ENCODE measurements at regions not wholly inside any gene's neighbourhood (a gene's known extent, or its start where the extent isn't known, plus 50 kb on each side); places are given as distances from the start of the nearest gene placed in this dataset.

- Histone ChIP-seq H3K27ac (ENCODE audit: low read depth, low read length) (no peak overlapping the region), H3K4me2 (ENCODE audit: insufficient read depth in 1 of 2, low read depth in 2 of 2, low read length in 2 of 2) (no peak overlapping the region), H4K20me1 (replicated peaks in 1 of 2; ENCODE audit: control insufficient read depth in 1 of 2, insufficient read depth in 2 of 2, low read length in 2 of 2) (no peaks in the 10 kb centered on the region), H3K4me3 (ENCODE audit: extremely low read depth in 1 of 4, insufficient read depth in 2 of 4, low read depth in 3 of 4, low read length in 4 of 4) (no peak overlapping the region), H2BK120ac (replicated peaks; ENCODE audit: low read depth, low read length) (no peak overlapping the region), H3K27me3 (replicated peaks in 1 of 4; ENCODE audit: control insufficient read depth in 3 of 4, extremely low read depth in 1 of 4, insufficient read depth in 3 of 4, low read length in 3 of 4) (no peaks in the 10 kb centered on the region), H3K79me2 (ENCODE audit: control insufficient read depth in 1 of 2, insufficient read depth in 2 of 2, low read length in 2 of 2) (no peaks in the 10 kb centered on the region), H3K23me2 (ENCODE audit: low read depth, low read length) (no peaks in the 10 kb centered on the region; the same call in 1 of the 2 replicates), H3K23ac (ENCODE audit: insufficient read length) (no peak overlapping the region), H3K4ac (replicated peaks; ENCODE audit: insufficient read length, low read depth, low read length) (no peak overlapping the region), H3K56ac (replicated peaks; ENCODE audit: insufficient read length, low read depth, low read length) (no peak overlapping the region), H3K9me3 (ENCODE audit: insufficient read depth in 2 of 2, low read depth in 1 of 2, low read length in 1 of 2) (no peaks in the 10 kb centered on the region), H2BK5ac (ENCODE audit: low read depth, low read length) (no peak overlapping the region), H2AFZ (ENCODE audit: low read length) (no peak overlapping the region), H3K4me1 (replicated peaks in 1 of 4; ENCODE audit: control insufficient read depth in 3 of 4, insufficient read depth in 4 of 4, low read length in 3 of 4) (peaks cover 0 to 3% (median 0%) of the 10 kb centered on the region in 4 experiments; a peak in 1 of 7 replicates), H3K36me3 (ENCODE audit: control insufficient read depth in 2 of 4, insufficient read depth in 4 of 4, low read length in 3 of 4) (no peaks in the 10 kb centered on the region), H4K91ac (replicated peaks; ENCODE audit: insufficient read length, low read length) (no peak overlapping the region), H2BK12ac (ENCODE audit: low read depth, low read length) (no peak overlapping the region), H4K8ac (ENCODE audit: extremely low read depth, insufficient read depth, low read length) (no peak overlapping the region), H4K5ac (ENCODE audit: insufficient read length, low read depth, low read length) (no peak overlapping the region), H3K14ac (ENCODE audit: insufficient read length) (no peak overlapping the region), H2BK20ac (ENCODE audit: low read length) (no peak overlapping the region), H3K9ac (replicated peaks in 1 of 4; ENCODE audit: extremely low read depth in 1 of 4, low read depth in 3 of 4, low read length in 3 of 4) (no peak overlapping the region), H2AK5ac (ENCODE audit: low read depth, low read length) (no peak overlapping the region), H3K18ac (ENCODE audit: extremely low read depth, low read length) (no peak overlapping the region), H3K79me1 (ENCODE audit: low read depth, low read length) (no peaks in the 10 kb centered on the region), H2BK15ac (ENCODE audit: low read length) (no peak overlapping the region)
- FAIRE-seq (no peak), DNase-seq (ENCODE audit: low read depth in 1 of 2, low spot score in 2 of 2) (no peak)
- TF ChIP-seq CTCF (IDR thresholded peaks at IDR 0.05; ENCODE audit: control extremely low read depth in 1 of 3, insufficient read depth in 1 of 3, low read depth in 1 of 3, low read length in 3 of 3) (peak in 2 of 3 experiments; percentile 13 to 37; a peak in 1 of 4 replicates), RAD21 (IDR thresholded peaks at IDR 0.05 in 1 of 2, conservative IDR thresholded peaks at IDR 0.05 in 1 of 2; ENCODE audit: low read depth in 2 of 2, low read length in 2 of 2) (peak; percentile 19 to 28; a peak in 3 of 4 replicates), ATF3 (IDR thresholded peaks at IDR 0.05; ENCODE audit: insufficient read depth, low read depth, low read length) (no peak)
- ChIA-PET CTCF (ENCODE audit: partially characterized antibody) (interaction anchor here (0.7 to 1.6 kb wide), 11 partner anchors 8 to 230 kb away, joined by 3 to 5 read pairs (median 3); no protein-coding TSS in a partner anchor), POLR2A (ENCODE audit: partially characterized antibody) (interaction anchor here (0.6 kb wide), 1 partner anchor 73 kb away, joined by 3 read pairs; no protein-coding TSS in a partner anchor)
- WGBS, 2 experiments (ENCODE audit: extremely low coverage in 1 of 2, insufficient coverage in 1 of 2, insufficient read length in 1 of 2, insufficient replicate concordance in 2 of 2, low coverage in 1 of 2, low lambda C conversion rate in 2 of 2, missing lambda C conversion rate in 1 of 2), result 85% methylated on average over 5 of the region's 5 CpGs; no CpG with 5 or more reads in 1 of the 2 experiments
Observed at GRCh38 chr6:150549007-150549406, 50.7 kb upstream of the PLEKHG1 start.

Measured in H1 (cell line).